Middle frontal gyrus (tissue), 1 donor: ENCODE measurements at regions not wholly inside any gene's neighbourhood (a gene's known extent, or its start where the extent isn't known, plus 50 kb on each side); places are given as distances from the start of the nearest gene placed in this dataset.

Experiments
- DNase-seq: peaks from one replicate; pipeline ENCODE4 v3.0.0-alpha.2; 2015; ENCODE audit warnings: low spot score; ENCODE audit errors: extremely low spot score

- DNase-seq = no peak
Observed at GRCh38 chr4:10758906-10759305, 74.3 kb upstream of the CLNK start.

GRCh38 chr4:10753856-10754402, 69.4 kb upstream of the CLNK start:
- DNase-seq = no peak

- no peak for DNase-seq
Observed at GRCh38 chr4:10753336-10753735, 68.8 kb upstream of the CLNK start.

- no peak for DNase-seq
Observed at GRCh38 chr4:10750714-10751113, 66.1 kb upstream of the CLNK start.

GRCh38 chr4:10747186-10747585, 62.6 kb upstream of the CLNK start:
- no peak for DNase-seq

- DNase-seq = no peak
Observed at GRCh38 chr4:10746371-10747171, 62.0 kb upstream of the CLNK start.

GRCh38 chr4:10743357-10743756, 58.8 kb upstream of the CLNK start:
- no peak for DNase-seq

GRCh38 chr4:10741961-10742699, 57.6 kb upstream of the CLNK start:
- no peak for DNase-seq

GRCh38 chr4:10740891-10741620, 56.5 kb upstream of the CLNK start:
- DNase-seq = no peak

GRCh38 chr4:10740251-10740650, 55.7 kb upstream of the CLNK start:
- no peak for DNase-seq

GRCh38 chr4:10738826-10739489, 54.4 kb upstream of the CLNK start:
- DNase-seq = no peak

GRCh38 chr4:10737337-10737736, 52.8 kb upstream of the CLNK start:
- no peak for DNase-seq

- no peak for DNase-seq
Observed at GRCh38 chr4:10736895-10737294, 52.3 kb upstream of the CLNK start.

GRCh38 chr4:10736266-10736665, 51.7 kb upstream of the CLNK start:
- DNase-seq = no peak

GRCh38 chr4:10734697-10735096, 50.1 kb upstream of the CLNK start:
- DNase-seq = no peak
